IMR-90 (cell line): ENCODE measurements at regions not wholly inside any gene's neighbourhood (a gene's known extent, or its start where the extent isn't known, plus 50 kb on each side); places are given as distances from the start of the nearest gene placed in this dataset.

Experiments used
- ATAC-seq: fragments of 200-7000 bp; cut with Tn5 transposase; 2 replicates; pipeline ENCODE4 v1.9.1; 2020; ENCODE audit warnings: low read depth, mild to moderate bottlenecking, moderate library complexity
- BruUV-seq: library from RNA; stranded (reverse); fragments of 400-500 nt; replicated peaks from 2 replicates; lab custom pipeline; 2021; lab: Mats Ljungman, UMichigan
- CTCF ChIA-PET: fragments of 300-600 bp; formaldehyde crosslinking; extraction: SDS; loops from one replicate; lab custom pipeline; 2021; ENCODE audit warnings: antibody characterized with exemption; lab: Yijun Ruan, JAX
- POLR2A ChIA-PET: fragments of 300-600 bp; sonication (Branson Sonifier 250); formaldehyde crosslinking; loops from one replicate; lab custom pipeline; 2022; ENCODE audit warnings: antibody characterized with exemption; ENCODE audit not compliant: unreplicated experiment; lab: Charles Lee
- DNase-seq: peaks from one replicate; pipeline ENCODE4 v3.0.0; 2013
- H2AFZ ChIP-seq: replicated peaks from 2 replicates; pipeline ENCODE3; 2013; ENCODE audit warnings: low read length, mild to moderate bottlenecking; ENCODE audit not compliant: poor library complexity
- H2AK5ac ChIP-seq: 2 replicates; pipeline ENCODE4 v1.6.1; 2013; ENCODE audit warnings: low read depth, low read length, inconsistent platforms
- H2AK9ac ChIP-seq: replicated peaks from 2 replicates; pipeline ENCODE3; 2013; ENCODE audit warnings: mild to moderate bottlenecking, low read depth, low read length, moderate library complexity; ENCODE audit not compliant: poor library complexity
- H2BK120ac ChIP-seq: 2 replicates; pipeline ENCODE4 v1.6.1; 2013; ENCODE audit warnings: low read depth, low read length, inconsistent platforms
- H2BK15ac ChIP-seq: 3 replicates; pipeline ENCODE4 v1.6.1; 2013; ENCODE audit warnings: low read depth, low read length, inconsistent platforms
- H2BK20ac ChIP-seq: 2 replicates; pipeline ENCODE4 v1.6.1; 2013; ENCODE audit warnings: low read depth, mild to moderate bottlenecking, inconsistent platforms, low read length, moderate library complexity
- H2BK5ac ChIP-seq: 2 replicates; pipeline ENCODE4 v1.6.1; 2013; ENCODE audit warnings: mild to moderate bottlenecking, low read depth, low read length, inconsistent platforms; ENCODE audit not compliant: poor library complexity, severe bottlenecking
- H3K14ac ChIP-seq: replicated peaks from 2 replicates; pipeline ENCODE4 v1.6.1; 2013; ENCODE audit warnings: low read depth, low read length, inconsistent platforms
- H3K18ac ChIP-seq: 2 replicates; pipeline ENCODE4 v1.6.1; 2013; ENCODE audit warnings: low read depth, low read length, control low read depth
- H3K23ac ChIP-seq: 2 replicates; pipeline ENCODE4 v1.6.1; 2013; ENCODE audit warnings: low read depth, low read length, inconsistent platforms
- H3K27ac ChIP-seq: 2 replicates; pipeline ENCODE4 v1.5.1; 2013; ENCODE audit warnings: mild to moderate bottlenecking, control low read depth, low read length; ENCODE audit not compliant: insufficient read depth
- H3K27me3 ChIP-seq: 2 replicates; pipeline ENCODE4 v1.6.1; 2013; ENCODE audit warnings: low read length; ENCODE audit not compliant: control insufficient read depth, insufficient read depth
- H3K36me3 ChIP-seq: 2 replicates; pipeline ENCODE4 v1.6.1; 2013; ENCODE audit warnings: low read length, mixed read lengths; ENCODE audit not compliant: control insufficient read depth, insufficient read depth
- H3K4ac ChIP-seq: 2 replicates; pipeline ENCODE4 v1.6.1; 2013; ENCODE audit warnings: low read depth, low read length, inconsistent platforms
- H3K4me1 ChIP-seq: 2 replicates; pipeline ENCODE4 v1.6.1; 2013; ENCODE audit warnings: low read length, mixed read lengths; ENCODE audit not compliant: control insufficient read depth, insufficient read depth
- H3K4me2 ChIP-seq: 2 replicates; pipeline ENCODE4 v1.6.1; 2013; ENCODE audit warnings: low read depth, mild to moderate bottlenecking, control low read depth, low read length, moderate library complexity
- H3K4me3 ChIP-seq: 2 replicates; pipeline ENCODE4 v1.5.1; 2013; ENCODE audit warnings: low read depth, mild to moderate bottlenecking, control low read depth, low read length, moderate library complexity; ENCODE audit not compliant: insufficient read depth
- H3K56ac ChIP-seq: 2 replicates; pipeline ENCODE4 v1.6.1; 2013; ENCODE audit warnings: low read length, inconsistent platforms; ENCODE audit not compliant: insufficient read depth; ENCODE audit errors: extremely low read depth
- H3K79me1 ChIP-seq, 2 experiments: 2 replicates each; pipeline ENCODE4 v1.6.1; 2013; ENCODE audit warnings: low read length in 2 of 2, inconsistent platforms in 1 of 2, low read depth in 1 of 2
- H3K9ac ChIP-seq: 2 replicates; pipeline ENCODE4 v1.6.1; 2013; ENCODE audit warnings: low read depth, low read length, control low read depth
- H3K9me1 ChIP-seq: 2 replicates; pipeline ENCODE4 v1.6.1; 2013; ENCODE audit warnings: low read length, inconsistent platforms; ENCODE audit not compliant: insufficient read depth
- H3K9me3 ChIP-seq: 2 replicates; pipeline ENCODE4 v1.6.1; 2013; ENCODE audit warnings: low read length; ENCODE audit not compliant: control insufficient read depth, insufficient read depth
- H4K20me1 ChIP-seq: 2 replicates; pipeline ENCODE4 v1.6.1; 2013; ENCODE audit warnings: low read length, inconsistent platforms; ENCODE audit not compliant: insufficient read depth
- H4K5ac ChIP-seq: 2 replicates; pipeline ENCODE4 v1.6.1; 2013; ENCODE audit warnings: mild to moderate bottlenecking, low read depth, low read length, control low read depth
- H4K8ac ChIP-seq, 2 experiments: 2 replicates each; pipeline ENCODE4 v1.6.1; 2013; ENCODE audit warnings: low read depth in 2 of 2, low read length in 2 of 2, control low read depth in 1 of 2, inconsistent platforms in 1 of 2
- H4K91ac ChIP-seq: 2 replicates; pipeline ENCODE4 v1.6.1; 2013; ENCODE audit warnings: low read depth, low read length, inconsistent platforms; ENCODE audit not compliant: insufficient read depth
- MXI1 ChIP-seq: IDR thresholded peaks from 2 replicates; pipeline ENCODE4 v1.6.1; 2012; ENCODE audit warnings: low read depth, mild to moderate bottlenecking, low read length, moderate library complexity, borderline replicate concordance
- NFE2L2 ChIP-seq: fragments of 150-350 bp; IDR thresholded peaks from 2 replicates; pipeline ENCODE4 v1.6.1; 2016; ENCODE audit warnings: low read depth, mild to moderate bottlenecking, low read length
- RFX5 ChIP-seq: IDR thresholded peaks from 2 replicates; pipeline ENCODE4 v1.8.0; 2012; ENCODE audit warnings: low read depth, mild to moderate bottlenecking, low read length, moderate library complexity
- WGBS, 2 experiments: methylation state at CpG; one replicate each; pipeline versions ENCODE4 v1.1.5 to v1.1.7; 2013; ENCODE audit warnings: missing lambda C conversion rate in 2 of 2; ENCODE audit not compliant: insufficient read length in 1 of 2; ENCODE audit errors: extremely low coverage in 2 of 2; 5-methylcytosine and 5-hydroxymethylcytosine counted together
- dilution Hi-C: fragments of 300-500 bp; cut with HindIII; formaldehyde crosslinking; loops from one replicate; pipeline ENCODE4 v1.14.3; 2018; ENCODE audit warnings: low sequenced_read_pairs; ENCODE audit not compliant: unreplicated experiment
- in situ Hi-C: fragments of 300-500 bp; cut with MboI; formaldehyde crosslinking; loops from 3 replicates; pipeline ENCODE4 v1.14.3; 2019; ENCODE audit warnings: low sequenced_read_pairs, inconsistent platforms, mixed read lengths
- intact Hi-C: fragments of 100-400 bp; cut with micrococcal nuclease; formaldehyde crosslinking; loops from 2 replicates; pipeline ENCODE4 v1.10.0; 2022

DNA sequence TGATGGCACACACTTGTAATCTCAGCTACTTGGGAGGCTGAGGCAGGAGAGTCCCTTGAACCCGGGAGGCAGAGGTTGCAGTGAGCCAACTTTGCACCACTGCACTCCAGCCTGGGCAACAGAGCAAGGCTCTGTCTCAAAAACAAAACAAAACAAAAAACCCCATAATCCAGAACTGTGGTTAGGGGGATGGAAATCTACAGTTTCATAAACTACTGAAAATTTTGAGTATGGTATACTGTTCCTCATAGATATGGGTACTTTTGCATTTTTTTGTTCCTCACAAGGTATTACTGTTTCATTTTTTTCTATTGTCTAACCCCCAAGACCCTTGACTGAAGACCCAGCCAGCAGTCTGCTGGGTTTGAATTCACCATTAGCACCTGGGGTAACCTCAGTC lies 52.2 kb upstream of the MAP3K1 start:
- in situ Hi-C loops (no loop called here), dilution Hi-C loops (no loop called here), intact Hi-C loops (loop anchor here (5.0 kb wide), 1 partner anchor 271 kb away; no protein-coding TSS in a partner anchor)
- no peak overlapping the region for H3K56ac ChIP-seq
- no peak overlapping the region for H3K14ac ChIP-seq
- no peak overlapping the region for H3K9ac ChIP-seq
- H3K23ac ChIP-seq = no peak overlapping the region
- no peaks in the 10 kb centered on the region for H3K27me3 ChIP-seq
- no peak overlapping the region for H4K8ac ChIP-seq
- CTCF ChIA-PET = no interaction called here
- no peak for ATAC-seq
- no peak overlapping the region for H3K18ac ChIP-seq
- no peak for TF ChIP-seq MXI1
- no peak for TF ChIP-seq NFE2L2
- TF ChIP-seq RFX5 = no peak
- no peak overlapping the region for H2AK9ac ChIP-seq
- no peak overlapping the region for H3K4ac ChIP-seq
- no peak overlapping the region for H2AFZ ChIP-seq
- H2BK20ac ChIP-seq = no peak overlapping the region
- no peaks in the 10 kb centered on the region for H3K9me3 ChIP-seq
- no peak overlapping the region for H3K4me2 ChIP-seq
- H4K20me1 ChIP-seq = no peaks in the 10 kb centered on the region
- WGBS, 2 experiments = no CpG with 5 or more reads among the region's 1 CpG
- no peak overlapping the region for H2BK120ac ChIP-seq
- no peak overlapping the region for H3K27ac ChIP-seq
- no peak overlapping the region for H2AK5ac ChIP-seq
- H2BK15ac ChIP-seq = no peak overlapping the region
- H3K36me3 ChIP-seq = no peaks in the 10 kb centered on the region
- H4K5ac ChIP-seq = no peak overlapping the region
- no peak overlapping the region for H4K91ac ChIP-seq
- POLR2A ChIA-PET = no interaction called here
- H3K9me1 ChIP-seq = peaks cover 3% of the 10 kb centered on the region; the same call in 1 of the 2 replicates
- H2BK5ac ChIP-seq = no peak overlapping the region
- no peaks in the 10 kb centered on the region for H3K79me1 ChIP-seq
- no peak for DNase-seq
- no TSS peak for BruUV-seq
- no peak overlapping the region for H3K4me3 ChIP-seq
- H3K4me1 ChIP-seq = peaks cover 5% of the 10 kb centered on the region
